HL-60/S4 (cell line): ENCODE measurements at regions not wholly inside any gene's neighbourhood (a gene's known extent, or its start where the extent isn't known, plus 50 kb on each side); places are given as distances from the start of the nearest gene placed in this dataset.

Source experiments
- in situ Hi-C: fragments of 300-500 bp; cut with MboI; formaldehyde crosslinking; loops from 2 replicates; pipeline ENCODE4 v1.14.3; 2022; ENCODE audit warnings: low sequenced_read_pairs

DNA sequence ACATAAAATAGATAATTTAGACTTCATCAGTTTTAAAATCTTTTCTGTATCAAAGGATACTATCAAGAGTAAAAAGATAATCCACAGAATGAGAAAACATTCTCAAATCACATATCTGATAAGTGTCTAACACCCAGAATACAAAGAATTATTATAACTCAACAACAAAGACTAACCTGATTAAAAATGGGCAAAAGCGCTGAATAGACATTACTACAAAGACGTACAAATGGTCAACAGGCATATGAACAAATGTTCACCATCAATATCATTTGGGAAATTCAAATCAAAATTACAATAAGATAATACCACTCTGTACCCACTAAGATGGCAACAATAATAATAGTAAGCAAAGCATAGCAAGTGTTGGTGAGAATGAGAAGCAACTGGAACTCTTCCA lies 503.8 kb downstream of the CDH26 start:
- in situ Hi-C loops: no loop called here

DNA sequence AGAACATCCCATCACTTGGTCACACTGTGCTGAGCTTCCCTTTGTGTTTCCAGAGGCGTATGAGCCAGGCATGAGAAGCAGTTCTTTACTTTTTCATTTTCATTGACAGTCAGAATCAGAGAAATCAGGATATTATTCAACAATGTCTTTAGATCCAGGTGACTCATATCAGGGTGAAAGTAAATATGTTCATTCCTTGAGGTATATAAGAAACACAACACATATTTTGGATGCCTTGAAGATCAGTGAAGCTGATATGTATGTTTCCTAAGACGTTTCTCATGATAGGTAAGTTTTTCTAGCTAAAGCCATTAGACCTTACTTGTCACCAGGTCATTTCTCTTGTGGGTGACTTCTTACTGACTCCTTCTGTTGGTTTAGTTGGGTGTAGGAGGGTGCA lies 505.6 kb downstream of the CDH26 start:
- in situ Hi-C loops: no loop called here

DNA sequence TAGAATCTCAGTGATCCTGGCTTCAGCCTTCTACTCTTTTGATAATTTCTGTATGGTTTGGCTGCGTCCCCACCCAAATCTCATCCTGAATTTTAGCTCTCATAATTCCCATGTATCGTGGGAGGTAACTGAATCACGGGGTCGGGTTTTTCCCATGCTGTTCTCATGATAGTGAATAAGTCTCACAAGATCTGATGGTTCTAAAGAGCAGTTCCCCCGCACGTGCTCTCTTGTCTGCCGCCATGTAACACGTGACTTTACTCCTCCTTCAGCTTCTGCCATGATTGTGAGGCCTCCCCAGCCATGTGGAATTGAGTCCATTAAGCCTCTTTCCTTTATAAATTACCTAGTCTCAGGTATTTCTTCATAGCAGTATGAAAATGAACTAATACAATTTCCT lies 507.2 kb downstream of the CDH26 start:
- in situ Hi-C loops: no loop called here

DNA sequence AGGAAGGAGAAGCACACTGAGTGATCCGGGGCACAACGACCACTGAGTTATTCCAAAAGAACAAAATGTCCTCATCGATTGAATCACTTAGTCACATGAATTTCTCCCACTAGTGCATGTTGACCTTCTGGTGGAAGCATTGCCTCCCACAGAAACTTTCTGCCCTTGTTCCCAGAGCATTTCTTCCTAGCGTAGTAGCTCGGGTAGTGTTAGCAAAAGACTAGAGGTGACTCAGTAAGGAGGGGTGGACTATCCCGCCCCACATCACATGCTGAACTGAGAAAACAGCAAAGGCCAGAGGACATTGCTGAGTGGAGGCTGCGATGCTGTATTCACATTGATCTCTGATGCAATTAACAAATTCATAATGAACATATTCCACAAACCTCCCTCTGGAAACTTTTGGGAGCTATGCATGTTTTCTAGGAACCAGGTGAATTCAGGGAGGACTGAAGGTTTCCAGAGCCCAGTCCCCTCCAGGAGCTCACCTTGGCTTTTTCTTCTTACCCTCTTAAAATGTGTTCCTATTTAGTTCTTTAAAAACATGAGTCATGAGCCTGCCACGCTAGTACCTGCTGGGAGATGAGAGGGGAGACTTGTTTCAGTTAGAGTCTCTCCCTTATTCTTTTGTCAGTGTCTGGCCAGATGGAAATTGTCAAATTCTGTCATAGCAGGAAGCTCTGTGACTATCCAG lies 507.9 kb downstream of the CDH26 start:
- in situ Hi-C loops: no loop called here

DNA sequence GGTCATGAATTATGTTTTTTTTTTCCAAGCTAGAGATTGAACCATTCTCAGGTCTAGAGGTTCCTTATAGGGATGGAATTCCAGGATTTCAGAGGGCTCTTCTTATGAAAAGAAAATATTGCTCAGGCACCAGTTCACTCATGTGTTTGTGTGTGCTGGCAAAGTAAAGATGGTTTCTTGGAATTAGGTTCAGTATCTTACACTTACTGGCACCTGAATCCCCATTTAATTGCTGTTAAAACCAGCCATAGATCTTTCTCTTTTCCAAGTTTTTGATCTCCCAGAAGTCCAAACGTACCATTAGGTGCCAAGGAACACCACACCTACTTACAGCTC lies 508.4 kb downstream of the CDH26 start:
- in situ Hi-C loops: no loop called here

DNA sequence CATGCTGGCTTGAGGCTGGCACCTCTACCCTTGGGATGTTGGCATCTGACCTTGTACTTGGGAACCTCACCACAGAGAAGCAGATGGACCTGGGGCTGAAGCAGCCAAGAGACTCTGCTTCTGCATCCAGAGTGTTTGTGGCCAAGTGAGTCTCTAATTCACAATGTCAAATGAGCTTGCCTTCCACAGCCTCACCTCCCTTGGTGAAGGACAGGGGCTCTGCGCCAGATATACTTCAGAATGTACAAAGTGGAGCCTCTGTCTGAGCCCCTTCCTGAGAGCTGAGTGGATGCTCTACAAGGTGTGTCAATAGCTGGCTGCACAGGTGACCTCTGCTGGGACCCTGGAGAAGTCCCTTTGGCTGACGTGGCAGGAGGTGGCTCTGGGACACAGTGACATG lies 508.9 kb downstream of the CDH26 start:
- in situ Hi-C loops: no loop called here

DNA sequence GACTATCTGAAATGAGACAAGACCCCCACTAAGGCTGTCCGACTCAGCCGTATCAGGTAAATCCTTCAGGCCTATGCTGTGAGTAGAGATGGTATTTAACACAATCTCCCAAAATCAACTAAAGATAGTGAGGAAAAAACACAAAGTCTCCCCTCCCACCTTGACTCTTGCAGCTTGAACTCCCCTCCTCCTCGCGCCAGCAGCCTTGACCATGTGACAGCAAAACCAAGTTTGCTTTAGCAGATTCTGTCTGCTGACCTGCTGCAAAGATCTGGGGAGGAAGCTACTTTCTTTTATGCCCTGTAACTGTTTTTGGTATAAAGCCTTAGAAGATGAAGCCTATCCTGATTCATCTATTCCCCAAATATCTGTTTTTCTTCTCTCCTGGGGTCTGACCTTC lies 509.5 kb downstream of the CDH26 start:
- in situ Hi-C loops: no loop called here

- in situ Hi-C loops: no loop called here
These were observed 511.6 kb downstream of the CDH26 start for GRCh38 chr20:60469829-60470228.

GRCh38 chr20:60470366-60470765 lies 512.1 kb downstream of the CDH26 start:
- in situ Hi-C loops: no loop called here

GRCh38 chr20:60473211-60473610 lies 515.0 kb downstream of the CDH26 start:
- in situ Hi-C loops: no loop called here

DNA sequence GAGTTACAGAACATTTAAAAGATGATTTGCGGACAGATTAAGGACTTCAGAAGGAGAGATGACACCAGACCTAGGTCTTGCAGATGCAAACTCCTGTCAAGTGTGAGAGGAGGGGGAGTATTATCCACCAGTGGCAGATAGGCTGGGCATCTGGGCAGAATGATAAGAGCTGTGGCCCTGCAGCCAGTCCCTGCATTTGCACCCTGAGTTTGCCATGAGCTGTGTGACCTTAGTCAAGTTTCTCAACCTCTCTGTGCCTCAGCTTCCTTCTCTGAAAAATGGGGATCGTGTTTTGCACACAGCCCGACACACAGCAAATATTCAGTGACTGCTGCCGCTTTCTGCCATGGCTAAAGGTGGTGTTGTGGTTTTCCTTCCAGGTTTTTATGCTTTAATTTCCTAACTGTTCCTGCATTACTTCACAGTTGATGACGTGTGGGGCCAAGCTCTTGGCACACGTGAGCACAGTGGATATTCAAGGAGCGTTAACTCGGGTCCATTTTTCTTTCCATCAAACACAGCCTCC lies 516.2 kb downstream of the CDH26 start:
- in situ Hi-C loops: no loop called here

DNA sequence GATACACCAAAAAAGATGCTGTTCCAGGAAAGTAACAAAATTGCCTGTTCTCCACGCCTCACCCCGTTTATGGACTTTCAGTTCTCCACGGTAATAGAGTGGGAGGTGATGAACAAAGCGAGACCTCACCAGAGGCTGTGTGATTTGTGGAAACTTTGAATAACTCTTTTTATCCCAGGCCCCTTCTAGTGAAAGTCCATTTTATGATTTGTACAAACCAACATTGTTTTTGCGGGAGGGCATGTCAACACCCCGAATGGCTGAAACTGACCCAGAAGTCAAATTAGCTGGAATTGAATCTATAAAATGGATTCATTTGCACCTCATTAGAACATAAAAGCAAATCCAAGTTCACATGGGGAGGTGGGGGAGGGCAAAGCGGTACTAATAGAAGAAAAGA lies 517.8 kb downstream of the CDH26 start:
- in situ Hi-C loops: no loop called here

DNA sequence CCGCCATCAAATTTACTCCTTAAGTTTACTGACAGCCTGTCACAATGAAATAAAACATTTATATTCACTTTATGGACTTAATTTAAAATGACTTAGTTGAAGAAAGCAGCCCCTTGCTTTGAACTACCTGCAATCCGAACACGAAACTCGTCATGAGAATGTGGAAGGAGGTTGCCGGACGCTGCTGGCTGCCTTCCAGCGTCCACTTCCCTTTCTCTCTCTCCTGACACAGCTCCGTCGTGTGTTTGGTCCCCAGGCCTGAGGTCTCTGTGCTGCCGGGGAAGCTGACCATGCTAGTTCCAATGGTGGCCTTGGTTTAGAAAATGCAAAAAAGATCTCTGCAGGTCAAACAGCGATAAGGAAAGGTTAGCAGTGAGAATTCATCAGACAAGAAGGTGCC lies 519.7 kb downstream of the CDH26 start:
- in situ Hi-C loops: no loop called here

GRCh38 chr20:60478533-60478932 lies 520.3 kb downstream of the CDH26 start:
- in situ Hi-C loops: no loop called here

- in situ Hi-C loops: no loop called here
These were observed 522.9 kb downstream of the CDH26 start for GRCh38 chr20:60480950-60481742.

GRCh38 chr20:60481743-60482133 lies 523.5 kb downstream of the CDH26 start:
- in situ Hi-C loops: no loop called here

GRCh38 chr20:60482221-60483008 lies 524.2 kb downstream of the CDH26 start:
- in situ Hi-C loops: no loop called here

DNA sequence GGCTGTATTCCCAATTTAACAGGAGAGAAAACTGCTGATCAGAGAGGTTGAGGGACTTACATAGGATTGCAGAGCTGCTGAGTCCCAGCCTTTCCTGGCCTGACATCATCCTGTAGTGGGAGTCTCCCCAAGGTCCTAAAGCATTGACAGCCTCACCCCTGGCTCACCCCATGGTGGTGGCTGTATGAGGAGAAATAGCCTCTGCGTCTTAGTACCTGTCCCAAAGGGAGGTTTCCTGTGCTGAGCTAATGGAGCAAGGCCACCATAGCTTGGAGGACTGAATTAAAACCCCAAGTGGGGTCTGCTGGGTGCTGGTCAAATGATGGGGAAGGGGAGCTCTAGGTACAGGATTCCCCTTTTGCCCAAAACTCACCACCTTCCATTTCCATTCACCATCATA lies 525.1 kb downstream of the CDH26 start:
- in situ Hi-C loops: no loop called here

GRCh38 chr20:60484316-60484715 lies 526.1 kb downstream of the CDH26 start:
- in situ Hi-C loops: no loop called here

DNA sequence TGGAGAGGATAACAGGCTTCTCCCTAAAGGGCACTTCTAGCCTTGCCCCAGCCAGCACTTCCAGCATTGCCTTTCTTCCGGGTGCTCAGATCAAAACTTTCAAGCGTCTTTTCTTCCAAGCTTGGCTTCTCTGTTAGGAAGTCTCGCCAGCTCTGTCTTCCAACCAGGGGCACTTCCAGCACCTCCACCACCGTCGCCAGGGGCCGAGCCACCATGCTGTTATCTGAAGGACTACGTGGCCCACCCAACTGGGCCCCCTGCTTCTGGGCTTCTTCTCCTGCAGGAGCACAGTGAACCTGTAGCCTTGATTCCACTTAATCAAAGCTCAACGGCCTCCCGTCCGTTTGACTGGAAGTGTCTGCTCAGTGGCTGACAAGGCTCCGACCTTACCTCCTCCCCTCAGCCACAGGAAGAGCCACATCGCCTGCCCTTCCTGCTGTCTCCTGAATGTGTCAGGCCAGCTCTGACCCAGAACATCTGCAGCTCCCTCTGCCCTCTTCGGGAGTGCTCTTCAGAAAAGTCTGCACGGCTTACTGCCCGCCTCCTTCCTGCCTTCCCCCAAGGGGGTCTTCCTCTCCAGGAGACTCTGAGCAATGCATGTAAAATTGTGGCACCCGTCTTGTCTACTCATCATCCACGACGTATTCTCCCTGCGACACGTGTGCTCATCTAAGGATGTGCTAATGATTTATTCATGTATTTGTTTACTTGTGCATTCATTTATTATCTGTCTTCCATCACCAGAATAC lies 527.0 kb downstream of the CDH26 start:
- in situ Hi-C loops: no loop called here

- in situ Hi-C loops: no loop called here
These were observed 528.1 kb downstream of the CDH26 start for GRCh38 chr20:60486315-60486714.
